HG02852 (cell line): ENCODE measurements at regions not wholly inside any gene's neighbourhood (a gene's known extent, or its start where the extent isn't known, plus 50 kb on each side); places are given as distances from the start of the nearest gene placed in this dataset.
"Not testable (repeated sequence)": the region's sequence is repeated elsewhere in the genome, so short reads cannot be mapped to it uniquely, and the experiment has no call there.

ENCODE experiments used
- ATAC-seq: cut with Tn5 transposase; IDR thresholded peaks from one replicate; pipeline ENCODE4 v1.9.1; 2021; ENCODE audit warnings: mild to moderate bottlenecking, moderate library complexity; ENCODE audit not compliant: unreplicated experiment

DNA sequence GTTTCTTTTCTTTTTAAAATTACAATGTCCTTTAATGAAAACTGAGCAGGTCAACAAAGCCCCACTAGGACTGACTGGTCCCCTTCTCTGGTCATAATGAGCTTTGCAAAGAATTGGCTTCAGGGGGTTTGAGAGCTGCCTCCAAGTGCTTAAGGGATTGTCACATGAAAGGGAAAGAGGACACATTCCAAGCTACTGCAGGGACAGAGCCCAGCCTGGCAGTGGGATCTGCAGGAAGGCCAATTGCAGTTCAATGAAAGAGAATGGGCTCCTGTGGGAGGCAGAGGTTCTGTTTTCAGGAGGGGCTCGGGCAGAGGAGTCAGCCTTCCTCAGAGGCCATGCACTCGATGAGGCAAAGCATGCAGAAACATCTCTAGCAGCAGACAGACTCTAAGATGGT is 84.1 kb upstream of the ACKR3 start:
- ATAC-seq: no peak

- ATAC-seq: not testable (repeated sequence)
These were observed 80.5 kb upstream of the ACKR3 start for GRCh38 chr2:236489083-236489482.

GRCh38 chr2:236489895-236490404 is 79.7 kb upstream of the ACKR3 start:
- no peak for ATAC-seq

DNA sequence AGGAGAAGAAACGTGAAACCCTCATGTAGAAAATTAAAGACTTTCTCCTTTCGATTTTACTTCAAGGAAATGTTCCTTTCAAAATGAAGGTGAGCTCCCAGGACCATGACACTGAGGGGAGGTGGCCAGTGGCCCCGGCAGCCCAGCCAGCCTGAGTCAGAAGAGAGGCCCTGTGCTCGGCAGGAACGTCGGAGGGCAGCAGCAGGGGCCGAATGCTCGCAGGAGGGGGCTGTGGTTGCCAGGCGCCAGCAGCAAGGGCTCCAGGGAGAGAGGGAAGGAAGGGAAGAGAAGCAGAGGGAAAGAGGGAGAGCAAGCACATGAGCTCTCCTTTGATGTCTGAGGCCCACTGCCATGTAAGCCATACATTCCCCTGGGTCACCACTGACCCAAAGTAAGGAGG is 73.3 kb upstream of the ACKR3 start:
- ATAC-seq: no peak

- ATAC-seq: no peak
These were observed 71.3 kb upstream of the ACKR3 start for GRCh38 chr2:236498369-236498768.

- no peak for ATAC-seq
These were observed 69.7 kb upstream of the ACKR3 start for GRCh38 chr2:236499691-236500578.

- ATAC-seq: no peak
These were observed 68.6 kb upstream of the ACKR3 start for GRCh38 chr2:236501026-236501425.

DNA sequence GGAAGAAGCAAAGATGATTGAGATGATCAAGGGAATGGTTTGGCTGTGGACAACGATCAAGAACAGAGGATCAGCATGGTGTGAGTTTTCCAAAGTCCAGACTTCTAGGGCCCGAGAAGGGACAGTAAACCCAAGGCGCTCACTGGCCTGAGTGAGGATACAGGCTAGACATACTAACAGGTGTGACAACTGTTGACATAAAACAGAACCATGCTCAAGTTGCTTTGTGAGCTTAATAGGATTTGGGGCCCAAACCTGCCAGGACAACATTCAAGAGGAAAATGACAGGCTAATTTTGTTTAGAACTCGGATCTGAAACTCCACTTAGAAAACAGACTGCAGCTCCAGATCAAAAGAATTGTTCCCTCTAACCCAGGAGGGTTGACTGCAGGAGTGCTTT is 68.1 kb upstream of the ACKR3 start:
- ATAC-seq: no peak

GRCh38 chr2:236503100-236503499 is 66.5 kb upstream of the ACKR3 start:
- ATAC-seq: no peak

DNA sequence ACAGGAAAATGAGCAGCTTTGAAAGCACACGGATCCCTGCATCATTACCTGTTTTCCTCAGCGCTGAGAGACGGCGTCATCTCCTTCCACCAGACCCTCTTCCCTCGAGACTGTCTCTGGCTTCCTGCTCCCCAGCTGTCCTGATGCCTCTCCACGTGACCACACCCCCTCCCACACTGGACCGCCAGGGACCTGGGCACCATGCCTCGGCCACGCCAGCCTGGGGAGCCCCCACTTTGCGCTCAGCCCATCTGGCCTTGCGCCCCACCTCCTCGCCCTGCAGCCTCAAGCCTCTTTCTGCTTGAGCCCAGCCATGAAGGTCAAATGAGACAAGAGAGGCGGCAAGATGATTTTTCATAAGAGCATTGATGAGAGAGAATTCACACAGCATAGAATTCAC is 66.0 kb upstream of the ACKR3 start:
- no peak for ATAC-seq

DNA sequence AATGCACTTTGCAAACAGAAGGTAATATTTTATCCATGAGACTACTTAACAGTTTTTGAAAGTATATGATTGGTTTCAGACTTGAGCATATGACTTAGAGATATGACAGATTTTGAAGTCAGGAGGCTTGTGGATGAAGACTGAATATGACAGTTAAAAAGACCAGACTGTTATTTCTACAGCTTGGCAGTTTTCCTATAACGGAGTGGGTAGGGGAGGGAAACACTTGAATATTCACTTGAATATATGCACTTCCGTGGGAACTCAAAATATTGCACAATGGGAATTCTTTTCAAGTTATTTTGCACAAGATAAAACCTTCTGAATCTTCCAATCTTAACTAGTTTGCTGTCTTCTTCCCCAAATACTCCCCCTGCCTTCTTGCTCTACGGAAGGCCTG is 64.6 kb upstream of the ACKR3 start:
- ATAC-seq: no peak

GRCh38 chr2:236505648-236506047 is 64.0 kb upstream of the ACKR3 start:
- no peak for ATAC-seq

DNA sequence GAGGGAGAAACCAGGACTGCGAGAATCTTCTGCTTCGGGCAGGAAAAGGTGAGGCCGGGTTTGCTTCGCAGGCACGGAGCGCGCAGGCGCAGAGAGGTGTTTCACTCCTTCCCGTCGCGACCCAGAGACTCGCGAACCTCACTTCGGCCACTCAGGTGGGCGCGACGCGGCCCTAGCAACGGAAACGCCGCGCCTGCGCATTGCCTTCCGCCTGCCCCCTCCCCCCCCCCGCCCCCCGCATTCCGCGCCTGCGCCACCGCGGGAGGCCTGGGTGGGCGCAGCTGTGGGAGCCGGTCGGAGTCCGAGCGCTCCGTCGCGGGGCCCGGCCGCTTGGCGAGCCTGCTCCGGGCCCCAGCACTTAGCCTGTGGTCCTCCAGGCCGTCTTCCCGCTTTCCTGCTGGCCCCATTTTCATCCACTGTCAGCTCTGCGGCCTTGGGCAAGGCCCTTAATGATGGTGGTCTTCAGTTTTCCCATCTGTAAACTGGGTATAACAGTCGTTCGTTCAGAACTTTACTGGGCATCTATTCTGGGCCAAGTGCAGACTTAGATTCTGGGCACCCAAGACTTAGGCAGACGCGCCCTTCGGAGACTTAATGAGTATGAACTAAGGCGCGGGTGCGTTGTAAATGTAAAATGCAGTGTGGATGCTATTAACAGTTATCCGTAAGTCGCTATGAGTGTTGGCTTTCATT is 62.1 kb upstream of the ACKR3 start:
- no peak for ATAC-seq

DNA sequence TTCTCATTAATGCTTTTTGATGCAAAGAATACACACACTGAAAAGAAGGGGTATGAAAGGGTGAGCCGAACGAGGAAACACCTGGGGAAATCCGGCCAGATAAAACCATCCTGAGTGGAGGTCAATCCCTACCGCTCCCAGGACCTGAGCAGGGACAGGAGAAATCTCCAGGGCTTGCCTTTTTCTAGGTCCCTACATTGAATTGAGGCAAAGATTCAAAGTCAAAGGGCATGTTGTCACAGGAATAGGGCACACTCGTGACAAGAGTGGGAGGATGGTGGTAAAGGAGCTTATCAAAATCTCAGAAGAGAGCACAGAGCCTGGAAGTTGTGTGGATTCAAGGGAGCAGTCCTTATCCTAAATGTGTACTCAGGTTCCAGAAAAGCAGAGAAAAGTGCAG is 61.2 kb upstream of the ACKR3 start:
- no peak for ATAC-seq

- no peak for ATAC-seq
These were observed 59.6 kb upstream of the ACKR3 start for GRCh38 chr2:236510034-236510433.

DNA sequence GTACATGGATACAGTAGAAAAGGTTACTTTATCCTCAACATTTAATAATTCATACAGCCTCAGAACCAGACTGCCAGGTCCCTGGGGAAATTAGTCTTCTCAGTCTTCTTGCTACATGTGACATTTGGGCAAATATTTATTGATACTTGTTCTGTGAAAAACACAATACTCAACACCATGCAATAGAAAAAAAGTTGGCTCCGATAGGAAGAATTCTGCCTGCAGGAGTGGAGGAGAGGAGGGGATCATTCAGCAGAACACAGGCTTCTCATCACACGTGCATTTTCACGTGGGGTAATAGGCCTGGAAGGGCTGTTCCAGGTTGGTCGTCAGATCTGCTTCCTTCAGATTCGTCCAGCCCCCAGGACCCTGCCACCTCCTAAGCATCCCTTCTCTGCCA is 58.4 kb upstream of the ACKR3 start:
- no peak for ATAC-seq

DNA sequence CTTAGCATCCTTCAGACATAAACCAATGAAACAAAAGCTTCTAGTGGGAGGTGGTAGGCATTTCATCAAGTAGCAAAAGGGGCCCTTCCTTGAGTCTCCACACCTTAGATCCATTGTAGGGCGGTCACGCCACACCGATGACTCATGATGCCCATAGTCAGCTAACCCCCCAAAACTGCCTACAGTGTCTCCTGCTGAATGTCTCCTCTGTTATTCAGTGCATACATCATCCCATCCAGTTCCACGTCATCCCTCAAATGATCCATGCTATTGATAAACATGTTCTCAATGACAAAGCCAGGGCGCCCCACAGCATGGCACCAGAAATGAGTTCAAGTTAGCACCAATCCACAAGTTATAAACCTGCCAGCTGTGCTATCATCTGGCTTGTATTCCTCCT is 57.4 kb upstream of the ACKR3 start:
- ATAC-seq: no peak

DNA sequence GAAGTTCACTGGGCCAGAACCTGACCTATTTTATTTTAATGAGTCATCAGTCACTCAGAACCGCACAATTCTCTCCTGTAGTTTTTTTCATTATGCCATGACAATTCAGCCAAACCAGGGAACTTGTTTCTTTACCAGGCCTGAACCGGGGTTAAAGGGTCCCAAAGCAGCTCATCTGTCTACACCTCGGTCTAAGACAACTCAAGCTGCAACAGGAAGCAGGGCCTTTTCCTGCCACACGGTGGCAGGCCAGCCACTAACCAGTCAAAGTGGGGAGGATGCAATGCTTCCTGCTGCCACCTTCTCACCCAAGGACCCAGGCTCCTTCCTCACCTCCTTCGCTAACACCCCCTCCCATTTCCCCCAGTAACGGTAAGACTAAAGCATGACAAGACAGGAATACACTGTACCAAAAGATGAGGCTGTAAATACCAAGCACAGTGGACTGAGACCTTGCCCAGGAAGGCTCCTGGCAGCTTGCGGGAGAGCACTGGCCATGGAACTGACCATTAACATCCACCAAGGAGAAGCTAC is 56.7 kb upstream of the ACKR3 start:
- peak; percentile 81 for ATAC-seq

- no peak for ATAC-seq
These were observed 55.7 kb upstream of the ACKR3 start for GRCh38 chr2:236513956-236514355.

- ATAC-seq: no peak
These were observed 52.9 kb upstream of the ACKR3 start for GRCh38 chr2:236516708-236517107.

DNA sequence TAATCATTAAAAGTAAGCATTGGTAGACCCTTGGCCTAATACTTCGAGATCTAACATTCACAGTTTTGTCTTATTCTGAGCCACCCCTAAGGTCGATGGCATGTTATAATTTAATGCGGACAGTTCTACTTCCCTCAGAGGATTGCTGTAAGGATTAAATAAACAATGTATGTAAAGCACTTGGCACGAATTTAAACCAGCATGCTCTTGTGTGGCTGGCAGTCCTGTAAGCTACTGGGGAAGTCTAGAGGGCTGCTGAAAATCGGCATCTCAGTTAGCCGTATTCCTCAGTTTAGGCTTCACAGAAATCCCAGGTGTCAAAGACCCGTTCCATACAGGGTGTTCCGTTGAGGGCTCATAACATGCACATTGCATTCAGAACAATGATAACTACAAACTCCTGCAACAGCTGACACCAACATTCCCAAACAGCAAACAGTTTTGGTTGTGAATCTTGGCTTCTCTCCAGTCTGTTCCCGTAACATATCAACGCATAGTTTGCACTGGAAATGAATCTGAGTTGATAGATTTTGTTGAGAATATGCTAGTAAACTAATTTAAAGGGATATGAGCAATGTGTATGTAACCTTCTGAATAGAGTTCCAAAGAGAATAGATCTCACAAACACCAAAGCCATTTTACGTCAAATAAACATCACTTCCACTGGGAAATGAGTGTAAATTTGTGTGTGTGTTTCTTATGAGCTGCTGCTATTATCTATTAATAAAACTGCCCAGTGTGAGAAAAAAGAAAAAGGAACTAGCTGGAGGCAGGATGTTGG is 52.2 kb upstream of the ACKR3 start:
- no peak for ATAC-seq
